ENCODE measurements at regions not wholly inside any gene's neighbourhood (a gene's known extent, or its start where the extent isn't known, plus 50 kb on each side); places are given as distances from the start of the nearest gene placed in this dataset.

DNA sequence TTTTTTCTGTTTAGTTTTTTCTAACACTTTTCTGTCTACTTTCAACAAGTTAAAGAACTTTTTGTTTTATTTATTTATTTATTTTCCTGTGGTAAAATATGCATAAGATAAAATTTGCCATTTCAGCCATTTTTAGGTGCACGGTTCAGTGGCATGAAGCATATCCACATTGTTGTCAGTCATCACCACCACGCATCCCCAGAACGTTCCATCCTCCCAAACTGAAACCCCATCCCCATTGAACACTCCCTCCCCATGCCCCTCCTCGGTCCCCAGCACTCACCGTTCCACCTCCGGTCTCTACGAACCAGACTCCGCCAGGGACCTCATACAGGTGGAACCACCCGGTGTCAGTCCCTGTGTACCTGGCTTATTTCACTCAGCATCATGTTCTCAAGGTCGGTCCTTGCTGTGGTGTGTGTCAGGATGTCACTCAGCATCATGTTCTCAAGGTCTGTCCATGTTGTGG, 118.1 kb downstream of the SIK1 start:
- H3K4me3 Mint-ChIP-seq (ENCODE audit: unreplicated experiment), result no peak overlapping the region
- TF ChIP-seq, protein P1, sequence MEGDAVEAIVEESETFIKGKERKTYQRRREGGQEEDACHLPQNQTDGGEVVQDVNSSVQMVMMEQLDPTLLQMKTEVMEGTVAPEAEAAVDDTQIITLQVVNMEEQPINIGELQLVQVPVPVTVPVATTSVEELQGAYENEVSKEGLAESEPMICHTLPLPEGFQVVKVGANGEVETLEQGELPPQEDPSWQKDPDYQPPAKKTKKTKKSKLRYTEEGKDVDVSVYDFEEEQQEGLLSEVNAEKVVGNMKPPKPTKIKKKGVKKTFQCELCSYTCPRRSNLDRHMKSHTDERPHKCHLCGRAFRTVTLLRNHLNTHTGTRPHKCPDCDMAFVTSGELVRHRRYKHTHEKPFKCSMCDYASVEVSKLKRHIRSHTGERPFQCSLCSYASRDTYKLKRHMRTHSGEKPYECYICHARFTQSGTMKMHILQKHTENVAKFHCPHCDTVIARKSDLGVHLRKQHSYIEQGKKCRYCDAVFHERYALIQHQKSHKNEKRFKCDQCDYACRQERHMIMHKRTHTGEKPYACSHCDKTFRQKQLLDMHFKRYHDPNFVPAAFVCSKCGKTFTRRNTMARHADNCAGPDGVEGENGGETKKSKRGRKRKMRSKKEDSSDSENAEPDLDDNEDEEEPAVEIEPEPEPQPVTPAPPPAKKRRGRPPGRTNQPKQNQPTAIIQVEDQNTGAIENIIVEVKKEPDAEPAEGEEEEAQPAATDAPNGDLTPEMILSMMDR (IDR thresholded peaks at IDR 0.05; ENCODE audit: unreplicated experiment), result no peak
- no peaks in the 10 kb centered on the region for H3K36me3 Mint-ChIP-seq (ENCODE audit: low read depth, unreplicated experiment)
- no peak overlapping the region for H3K27ac Mint-ChIP-seq (ENCODE audit: unreplicated experiment)
- H3K9me3 Mint-ChIP-seq (ENCODE audit: unreplicated experiment), result no peaks in the 10 kb centered on the region
- no peak for DNase-seq (ENCODE audit: low spot score)
- peaks cover 8% of the 10 kb centered on the region for H3K4me1 Mint-ChIP-seq (ENCODE audit: unreplicated experiment)
- peaks cover 5% of the 10 kb centered on the region for H3K27me3 Mint-ChIP-seq (ENCODE audit: unreplicated experiment)

DNA sequence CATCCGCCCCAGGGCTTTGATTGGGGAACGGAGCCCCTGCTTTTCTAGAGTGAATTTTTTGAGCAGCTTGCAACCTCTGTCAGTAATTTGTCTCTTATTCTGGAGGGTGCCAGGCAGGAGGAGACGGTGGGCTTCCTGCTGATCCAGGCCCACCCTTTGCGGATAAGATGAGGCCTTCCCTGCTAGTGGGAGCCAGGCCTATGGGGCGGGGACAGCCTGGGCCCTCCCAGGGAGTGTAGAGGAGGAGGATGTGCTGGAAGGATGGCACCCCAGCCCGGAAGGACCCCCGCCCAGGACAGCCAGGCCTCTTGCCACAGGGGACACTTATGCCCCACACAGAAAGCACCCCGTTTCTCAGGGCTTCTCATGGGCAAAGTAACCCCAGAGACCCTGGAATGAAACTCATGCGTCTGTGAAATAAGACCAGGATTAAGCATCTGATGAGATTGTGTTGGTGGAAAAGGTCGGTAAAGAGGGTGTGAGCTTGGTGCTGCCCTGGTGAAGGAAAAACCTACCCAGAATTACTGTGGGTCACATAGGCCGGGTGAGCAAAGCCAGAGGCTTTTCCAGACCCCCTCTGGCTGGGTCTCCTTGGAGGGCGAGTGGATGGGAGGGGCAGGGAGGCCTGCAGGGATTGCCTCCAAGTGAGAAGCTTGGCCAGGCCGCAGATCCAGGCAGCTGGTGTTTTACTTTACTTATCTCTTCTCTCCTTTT, 118.7 kb downstream of the SIK1 start:
- TF ChIP-seq, protein P1 (IDR thresholded peaks at IDR 0.05; ENCODE audit: unreplicated experiment), result no peak
- DNase-seq (ENCODE audit: low spot score), result no peak
- Mint-ChIP-seq H3K36me3 (ENCODE audit: low read depth, unreplicated experiment) (no peaks in the 10 kb centered on the region), H3K4me1 (ENCODE audit: unreplicated experiment) (peaks cover 9% of the 10 kb centered on the region), H3K9me3 (ENCODE audit: unreplicated experiment) (no peaks in the 10 kb centered on the region), H3K27ac (ENCODE audit: unreplicated experiment) (no peak overlapping the region), H3K27me3 (ENCODE audit: unreplicated experiment) (peaks cover 5% of the 10 kb centered on the region), H3K4me3 (ENCODE audit: unreplicated experiment) (no peak overlapping the region)

DNA sequence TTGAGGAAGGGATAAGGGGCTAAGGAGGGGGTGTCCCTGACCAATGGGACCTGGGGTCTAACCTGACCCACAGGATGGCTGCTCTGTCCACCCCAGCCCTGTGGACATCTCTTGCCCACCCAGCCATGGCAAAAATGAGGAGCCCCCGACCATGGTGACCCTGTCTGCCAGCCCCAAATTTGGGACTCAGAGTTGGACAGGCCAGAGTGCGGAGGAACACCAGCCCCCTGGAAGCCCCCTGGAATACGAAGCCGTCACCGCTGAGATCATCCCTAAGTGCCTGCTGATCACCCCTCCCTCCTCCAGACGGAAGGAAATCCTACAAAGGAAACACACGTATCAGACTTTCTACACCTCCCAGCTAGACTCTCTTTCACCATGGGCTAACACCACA, 119.3 kb downstream of the SIK1 start:
- Mint-ChIP-seq H3K36me3 (ENCODE audit: low read depth, unreplicated experiment) (no peaks in the 10 kb centered on the region), H3K4me3 (ENCODE audit: unreplicated experiment) (no peak overlapping the region), H3K27me3 (ENCODE audit: unreplicated experiment) (peaks cover 5% of the 10 kb centered on the region), H3K4me1 (ENCODE audit: unreplicated experiment) (peaks cover 9% of the 10 kb centered on the region), H3K9me3 (ENCODE audit: unreplicated experiment) (no peaks in the 10 kb centered on the region), H3K27ac (ENCODE audit: unreplicated experiment) (no peak overlapping the region)
- DNase-seq (ENCODE audit: low spot score), result no peak
- TF ChIP-seq, protein P1 (IDR thresholded peaks at IDR 0.05; ENCODE audit: unreplicated experiment), result no peak

DNA sequence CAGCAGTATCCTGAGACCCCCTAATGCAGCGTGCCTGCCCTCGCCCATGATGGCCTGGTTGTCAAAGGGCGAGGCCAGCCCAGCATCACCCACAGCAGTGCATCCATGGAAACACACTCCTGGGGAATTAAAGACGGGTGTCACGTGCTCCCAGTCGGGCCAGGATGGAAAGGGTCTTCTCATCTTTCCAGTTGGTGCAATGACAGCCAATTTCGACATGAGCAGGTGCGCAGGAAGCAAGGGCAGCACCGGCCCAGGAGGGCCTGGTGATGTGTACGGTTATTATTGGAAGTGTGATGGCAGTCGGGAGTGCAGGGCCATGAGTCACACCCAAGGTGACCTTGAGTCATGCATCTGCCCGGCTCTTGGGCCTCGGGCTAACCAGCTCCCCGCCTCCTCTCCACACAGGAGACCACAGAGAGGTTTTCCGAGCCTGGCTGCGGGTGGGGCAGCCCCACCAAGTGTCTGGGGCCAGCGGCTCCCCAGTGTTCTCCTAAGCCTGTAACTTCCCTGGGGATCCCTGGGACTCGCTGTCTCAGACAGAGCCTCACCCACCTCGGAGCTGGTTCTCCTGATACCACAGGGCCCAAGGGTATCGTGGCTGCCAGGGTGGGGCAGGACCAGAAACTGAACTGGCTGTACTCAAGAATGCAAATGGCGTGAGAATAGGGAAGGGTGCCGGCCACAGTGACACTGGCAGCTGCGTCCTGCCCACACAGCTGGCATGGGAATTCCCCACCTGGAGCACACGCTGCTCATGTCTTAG, 119.8 kb downstream of the SIK1 start:
- H3K4me3 Mint-ChIP-seq (ENCODE audit: unreplicated experiment), result no peak overlapping the region
- no peak overlapping the region for H3K27ac Mint-ChIP-seq (ENCODE audit: unreplicated experiment)

More for the DNA sequence above, 119.8 kb downstream of the SIK1 start:
- no peaks in the 10 kb centered on the region for H3K36me3 Mint-ChIP-seq (ENCODE audit: low read depth, unreplicated experiment)
- peaks cover 5% of the 10 kb centered on the region for H3K27me3 Mint-ChIP-seq (ENCODE audit: unreplicated experiment)
- no peaks in the 10 kb centered on the region for H3K9me3 Mint-ChIP-seq (ENCODE audit: unreplicated experiment)
- no peak for DNase-seq (ENCODE audit: low spot score)
- H3K4me1 Mint-ChIP-seq (ENCODE audit: unreplicated experiment), result peaks cover 9% of the 10 kb centered on the region
- TF ChIP-seq, protein P1 (IDR thresholded peaks at IDR 0.05; ENCODE audit: unreplicated experiment), result no peak
